IPS DF 19.7 (cell line): ENCODE measurements at regions not wholly inside any gene's neighbourhood (a gene's known extent, or its start where the extent isn't known, plus 50 kb on each side); places are given as distances from the start of the nearest gene placed in this dataset.

Source experiments
- DNase-seq: peaks from one replicate; pipeline ENCODE4 v3.0.0-alpha.2; 2013; ENCODE audit warnings: low read depth, low spot score

DNA sequence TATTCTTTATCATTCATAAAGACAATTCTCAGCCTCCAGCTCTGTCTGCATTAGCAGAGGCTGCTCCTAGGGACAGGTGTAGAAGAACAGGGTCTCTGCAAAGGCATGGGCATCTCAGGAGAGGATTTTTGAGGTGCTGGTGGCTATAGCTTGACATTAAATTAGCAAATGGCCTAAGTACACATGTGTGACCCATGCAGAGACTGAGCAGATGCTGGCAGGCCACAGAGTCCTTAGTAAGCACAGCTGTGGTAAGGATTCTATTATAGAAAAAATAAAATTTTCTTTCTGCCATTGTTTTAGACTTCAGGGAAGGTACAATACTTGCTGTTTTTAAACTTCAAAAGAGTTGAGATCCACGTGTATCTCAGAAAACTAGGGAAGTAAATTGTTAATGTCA lies 177.5 kb upstream of the DUSP10 start:
- DNase-seq = no peak

DNA sequence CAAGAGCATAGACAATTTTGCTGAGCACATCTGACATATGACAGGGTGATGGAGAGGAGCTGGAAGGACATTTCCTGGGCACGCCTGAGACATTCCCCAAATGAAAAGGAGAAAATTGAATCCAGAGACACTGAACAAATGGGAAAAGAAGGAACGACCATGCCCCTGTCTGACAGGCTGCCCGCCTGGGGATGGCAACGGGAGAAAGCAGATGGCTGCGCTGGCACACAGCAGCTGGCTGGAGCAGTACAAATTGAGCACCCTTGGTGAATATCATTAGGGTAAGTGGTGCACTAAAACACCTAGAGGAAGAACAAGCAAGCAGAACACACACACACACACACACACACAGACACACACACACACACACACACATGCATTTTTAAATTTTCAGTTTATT lies 174.3 kb upstream of the DUSP10 start:
- no peak for DNase-seq

DNA sequence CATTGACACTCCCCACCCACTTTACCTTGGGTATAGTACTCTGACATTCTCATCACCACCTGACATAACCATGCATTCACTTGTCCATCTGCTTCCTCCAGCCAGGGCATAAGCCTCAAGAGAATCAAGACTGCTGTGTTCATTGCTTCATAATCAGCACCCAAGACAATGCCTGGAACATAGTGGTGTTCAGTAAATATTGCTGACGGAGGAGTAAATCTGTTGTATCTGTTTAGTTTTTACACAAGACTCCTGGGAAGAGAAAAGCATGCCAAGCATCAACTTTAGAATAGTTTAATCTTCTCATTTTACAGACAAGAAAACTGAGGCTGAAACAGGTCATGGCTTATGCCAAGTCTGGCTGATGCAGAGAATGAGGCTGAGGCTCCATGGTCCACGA lies 173.9 kb upstream of the DUSP10 start:
- no peak for DNase-seq

GRCh38 chr1:221913351-221913892 lies 171.5 kb upstream of the DUSP10 start:
- DNase-seq = no peak

DNA sequence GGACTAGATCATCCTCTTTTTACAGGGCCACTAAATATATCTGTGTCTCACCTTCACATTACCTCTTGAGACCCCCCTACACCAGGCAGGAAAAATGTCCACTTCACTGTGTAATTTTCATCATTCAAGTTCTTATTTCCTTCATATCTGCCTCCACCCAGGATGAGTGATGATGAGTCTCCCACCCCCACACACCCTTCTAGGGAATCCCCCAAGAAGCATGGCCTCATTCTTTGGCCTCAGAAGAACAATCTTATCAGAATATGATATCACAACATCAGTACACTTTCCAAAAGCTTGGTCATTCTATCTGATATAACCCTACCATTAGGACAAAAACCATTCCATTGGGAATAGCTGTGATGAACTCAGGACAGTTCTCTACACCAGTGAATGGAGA lies 170.3 kb upstream of the DUSP10 start:
- DNase-seq = no peak

- no peak for DNase-seq
Observed at GRCh38 chr1:221911714-221912113, 169.8 kb upstream of the DUSP10 start.

GRCh38 chr1:221910222-221910621 lies 168.3 kb upstream of the DUSP10 start:
- no peak for DNase-seq

- no peak for DNase-seq
Observed at GRCh38 chr1:221908573-221908972, 166.7 kb upstream of the DUSP10 start.

DNA sequence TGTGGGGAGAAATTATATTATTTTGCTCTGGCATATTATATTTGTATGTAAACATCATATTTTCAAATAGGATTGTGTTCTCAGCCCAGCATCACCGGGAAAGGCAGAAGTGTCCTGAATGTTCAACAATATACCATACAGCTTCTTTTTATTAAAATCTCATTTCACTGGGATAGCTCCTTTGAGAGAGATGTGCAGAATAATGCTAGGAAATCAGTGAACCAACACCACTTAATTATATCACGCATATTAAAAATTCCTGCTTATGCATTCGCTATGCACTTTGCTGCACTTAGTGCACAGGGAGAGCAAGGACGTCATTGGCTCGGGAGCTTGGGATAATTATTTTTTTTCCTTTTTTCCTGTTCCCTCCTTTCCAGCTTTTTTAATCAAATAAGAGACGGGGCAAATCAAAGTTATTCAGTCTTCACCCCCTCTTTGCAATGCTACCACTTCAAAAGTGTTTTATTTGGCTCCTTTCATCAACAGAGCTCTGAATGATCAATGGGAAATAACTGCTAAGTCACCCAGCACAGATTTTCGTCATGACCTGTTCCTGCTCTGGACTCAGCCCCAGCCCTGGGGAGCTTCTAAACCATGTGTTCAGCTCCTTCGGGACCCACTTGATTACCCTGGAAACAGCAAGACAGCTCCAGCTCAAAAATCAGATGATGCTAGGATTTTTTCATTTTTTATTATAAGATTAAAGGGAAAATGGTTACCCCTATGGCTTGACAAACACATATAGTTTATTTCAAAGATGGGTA lies 165.5 kb upstream of the DUSP10 start:
- DNase-seq = no peak

GRCh38 chr1:221905802-221906201 lies 163.9 kb upstream of the DUSP10 start:
- no peak for DNase-seq

DNA sequence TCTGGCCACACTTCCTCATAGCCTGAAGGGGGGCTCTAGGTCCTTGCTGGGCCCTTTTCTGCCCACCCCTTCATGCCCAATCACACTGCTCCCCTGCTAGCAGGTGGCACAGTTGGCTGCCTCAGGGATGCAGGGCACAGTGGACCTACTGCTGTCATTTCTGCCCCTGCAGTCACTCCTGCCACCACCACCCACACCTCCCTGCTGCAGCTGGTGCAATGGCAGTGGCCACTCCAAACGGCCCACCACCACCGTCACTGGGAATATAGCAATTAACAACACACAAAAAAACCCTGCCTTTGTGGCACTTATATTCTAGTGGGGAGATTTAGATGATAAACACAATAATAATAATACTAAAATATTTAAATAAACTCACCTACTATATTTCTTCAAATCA lies 162.4 kb upstream of the DUSP10 start:
- no peak for DNase-seq

- no peak for DNase-seq
Observed at GRCh38 chr1:221903594-221903993, 161.7 kb upstream of the DUSP10 start.

DNA sequence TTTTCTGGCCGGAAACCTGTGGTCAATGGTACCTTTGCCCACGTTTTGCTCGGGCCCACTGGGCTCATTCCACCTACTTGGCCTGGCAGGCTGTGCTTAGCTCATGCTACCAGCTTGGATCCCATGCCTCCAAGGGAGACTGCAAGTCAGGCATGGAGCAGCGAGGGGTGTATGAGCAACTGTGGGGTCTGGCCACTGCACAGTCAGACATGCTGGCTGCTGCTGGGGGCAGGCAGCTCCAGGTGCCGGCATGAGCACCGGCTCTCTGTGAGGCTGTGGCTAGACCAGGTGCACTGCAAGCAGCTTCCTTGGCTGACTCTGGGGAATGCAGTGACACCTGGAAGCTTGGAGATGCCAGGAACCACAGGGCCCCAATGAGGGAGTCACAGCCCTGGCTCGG lies 161.1 kb upstream of the DUSP10 start:
- no peak for DNase-seq

DNA sequence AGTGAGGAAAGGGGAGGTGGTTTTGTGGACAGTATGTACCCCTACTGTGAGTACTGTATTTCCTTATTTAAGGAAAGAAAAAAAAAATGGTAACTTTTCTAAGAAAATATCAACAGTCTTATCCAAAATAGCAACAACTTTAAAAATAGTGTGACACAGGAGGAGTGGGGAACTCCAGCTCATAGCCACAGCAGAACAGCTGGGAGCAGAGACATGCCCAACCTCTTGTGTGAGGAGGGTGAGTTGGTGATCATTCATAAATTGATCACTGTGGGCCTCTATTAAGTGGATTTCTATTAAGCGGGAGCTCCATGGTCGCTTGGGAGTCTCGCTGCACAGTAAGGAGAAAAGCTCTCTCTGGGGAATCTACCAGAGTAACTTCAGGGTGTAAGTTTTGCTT lies 158.8 kb upstream of the DUSP10 start:
- DNase-seq = no peak

DNA sequence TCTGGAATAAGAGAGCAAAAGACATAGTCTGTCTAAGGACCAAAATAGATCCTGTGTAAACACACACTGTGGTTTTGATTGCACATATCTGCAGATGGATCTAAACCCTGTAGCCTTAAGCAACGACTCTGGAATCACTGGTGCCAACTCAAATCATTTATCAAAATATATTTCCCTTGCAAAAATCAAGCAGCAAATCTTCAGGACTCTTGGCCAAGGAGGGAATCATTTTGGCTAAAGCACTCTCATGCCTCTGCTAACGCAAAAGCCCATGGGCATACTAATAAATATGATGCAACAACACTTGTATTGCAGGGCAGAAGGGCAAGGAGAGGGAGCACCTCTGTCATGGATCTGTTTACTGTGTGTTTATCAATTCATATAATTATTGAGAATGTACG lies 155.4 kb upstream of the DUSP10 start:
- no peak for DNase-seq

DNA sequence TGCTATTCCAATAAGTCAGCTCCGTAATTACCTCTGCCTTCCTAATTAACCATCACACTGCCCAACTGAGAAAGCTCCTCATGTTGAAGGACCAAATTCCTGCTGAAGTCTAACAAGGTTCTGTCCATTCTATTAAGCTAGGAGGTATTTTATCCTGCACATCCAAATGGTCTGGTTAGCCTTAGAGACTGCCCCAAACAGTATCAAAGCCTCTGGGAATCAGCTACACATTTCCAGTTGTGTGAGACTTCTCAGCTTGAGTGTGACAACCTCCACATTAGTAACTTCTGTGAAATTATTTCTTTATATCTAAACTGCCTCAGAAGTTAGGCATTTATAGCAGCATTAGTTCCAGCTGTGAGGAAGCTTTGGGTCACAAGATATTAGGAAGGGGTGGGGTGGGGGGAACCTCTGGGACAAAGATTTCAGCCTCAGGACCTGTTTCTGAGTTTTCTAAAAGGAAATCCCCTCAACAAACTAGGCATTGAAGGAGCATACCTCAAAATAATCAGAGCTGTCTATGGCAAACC lies 150.5 kb upstream of the DUSP10 start:
- DNase-seq = no peak

DNA sequence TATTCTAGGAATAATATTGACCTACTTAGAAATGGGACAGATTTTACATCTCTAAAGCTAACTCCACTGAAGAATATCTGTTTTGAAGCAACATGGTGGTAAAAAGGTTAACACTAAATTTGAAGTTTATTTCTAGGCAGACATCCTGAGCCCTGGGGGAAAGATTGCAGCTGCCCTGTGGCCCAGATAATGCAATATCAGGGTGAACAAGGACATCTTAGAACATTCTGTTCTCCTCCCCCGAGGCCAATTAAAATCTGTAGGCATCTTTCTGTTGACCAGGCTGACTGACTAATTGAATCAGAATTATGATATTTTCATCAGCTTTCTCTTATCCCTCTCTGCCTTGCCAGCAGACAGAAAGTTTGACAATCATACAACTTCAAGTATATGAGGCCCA lies 149.8 kb upstream of the DUSP10 start:
- DNase-seq = no peak

DNA sequence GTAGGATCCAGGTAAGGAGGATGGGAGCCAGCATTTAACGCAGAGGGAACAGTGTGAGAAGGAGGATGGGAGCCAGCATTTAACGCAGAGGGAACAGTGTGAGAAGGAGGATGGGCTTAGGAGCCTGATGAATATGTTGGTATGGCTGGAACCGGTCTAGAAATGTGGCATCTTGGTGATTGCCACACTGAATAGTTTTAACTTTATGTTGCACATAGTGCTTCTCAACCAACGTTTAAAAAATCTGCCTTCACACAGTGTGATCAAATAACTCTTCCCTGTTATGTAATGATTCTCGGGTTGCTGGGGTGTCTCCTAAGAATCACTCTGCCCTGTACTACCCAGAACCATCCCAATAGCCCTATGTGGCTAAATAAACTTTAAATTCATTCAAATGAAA lies 146.9 kb upstream of the DUSP10 start:
- no peak for DNase-seq

GRCh38 chr1:221888218-221888617 lies 146.3 kb upstream of the DUSP10 start:
- no peak for DNase-seq

- no peak for DNase-seq
Observed at GRCh38 chr1:221887758-221888157, 145.9 kb upstream of the DUSP10 start.

DNA sequence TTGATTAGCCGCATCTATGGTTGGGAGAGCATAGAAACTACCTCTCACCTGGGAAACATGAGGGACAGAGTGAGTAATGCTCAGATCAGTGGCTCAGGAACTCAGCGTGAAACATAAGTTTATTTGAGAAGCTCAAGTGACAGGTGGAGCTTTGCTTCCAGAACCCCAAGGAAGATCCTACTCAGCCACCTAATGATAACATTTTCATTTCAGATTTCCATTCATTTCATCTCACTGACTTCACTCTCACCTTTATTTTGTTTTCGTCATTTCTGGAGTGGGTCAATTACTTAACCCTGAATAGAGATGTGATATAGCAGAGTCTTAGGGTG lies 145.5 kb upstream of the DUSP10 start:
- DNase-seq = no peak

- DNase-seq = no peak
Observed at GRCh38 chr1:221886743-221887414, 145.0 kb upstream of the DUSP10 start.

GRCh38 chr1:221886311-221886710 lies 144.4 kb upstream of the DUSP10 start:
- no peak for DNase-seq
